Fibroblast of mammary gland (primary cell): ENCODE measurements at regions not wholly inside any gene's neighbourhood (a gene's known extent, or its start where the extent isn't known, plus 50 kb on each side); places are given as distances from the start of the nearest gene placed in this dataset.

ENCODE experiments used
- DNase-seq: peaks from one replicate; pipeline ENCODE4 v3.0.0-alpha.2; 2010; ENCODE audit warnings: low read depth
- H3K4me3 ChIP-seq: 2 replicates; pipeline ENCODE4 v1.5.1; 2011; ENCODE audit warnings: low read depth, mild to moderate bottlenecking, low read length, moderate library complexity; ENCODE audit not compliant: control insufficient read depth
- TF ChIP-seq, protein P1 (sequence below): conservative IDR thresholded peaks from 2 replicates; pipeline ENCODE4 v1.5.1; 2011; ENCODE audit warnings: low read depth, low read length, inconsistent platforms; ENCODE audit not compliant: control insufficient read depth, insufficient read depth

DNA sequence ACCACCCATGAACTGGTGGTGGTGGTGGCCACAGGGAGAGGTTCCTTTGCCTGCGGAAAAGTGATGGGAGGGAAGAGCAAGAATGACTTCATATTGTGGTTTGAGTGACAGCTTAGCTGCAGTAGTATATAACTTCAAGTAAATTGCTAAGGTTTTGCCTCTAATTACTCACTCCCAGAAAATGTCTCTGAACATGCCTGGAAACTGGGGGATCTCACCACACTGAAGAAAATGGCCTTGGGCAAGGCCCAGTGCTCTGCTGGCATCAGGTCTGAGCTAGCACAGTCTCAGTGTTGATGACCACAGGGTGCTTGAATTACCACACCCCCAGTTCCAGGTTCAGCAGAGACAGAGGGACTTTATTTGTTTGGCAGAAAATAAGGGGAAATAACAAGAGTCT, 2085.4 kb downstream of the ARAP2 start:
- peak; percentile 6 for DNase-seq
- TF ChIP-seq, protein P1, sequence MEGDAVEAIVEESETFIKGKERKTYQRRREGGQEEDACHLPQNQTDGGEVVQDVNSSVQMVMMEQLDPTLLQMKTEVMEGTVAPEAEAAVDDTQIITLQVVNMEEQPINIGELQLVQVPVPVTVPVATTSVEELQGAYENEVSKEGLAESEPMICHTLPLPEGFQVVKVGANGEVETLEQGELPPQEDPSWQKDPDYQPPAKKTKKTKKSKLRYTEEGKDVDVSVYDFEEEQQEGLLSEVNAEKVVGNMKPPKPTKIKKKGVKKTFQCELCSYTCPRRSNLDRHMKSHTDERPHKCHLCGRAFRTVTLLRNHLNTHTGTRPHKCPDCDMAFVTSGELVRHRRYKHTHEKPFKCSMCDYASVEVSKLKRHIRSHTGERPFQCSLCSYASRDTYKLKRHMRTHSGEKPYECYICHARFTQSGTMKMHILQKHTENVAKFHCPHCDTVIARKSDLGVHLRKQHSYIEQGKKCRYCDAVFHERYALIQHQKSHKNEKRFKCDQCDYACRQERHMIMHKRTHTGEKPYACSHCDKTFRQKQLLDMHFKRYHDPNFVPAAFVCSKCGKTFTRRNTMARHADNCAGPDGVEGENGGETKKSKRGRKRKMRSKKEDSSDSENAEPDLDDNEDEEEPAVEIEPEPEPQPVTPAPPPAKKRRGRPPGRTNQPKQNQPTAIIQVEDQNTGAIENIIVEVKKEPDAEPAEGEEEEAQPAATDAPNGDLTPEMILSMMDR, result no peak
- no peak overlapping the region for H3K4me3 ChIP-seq

DNA sequence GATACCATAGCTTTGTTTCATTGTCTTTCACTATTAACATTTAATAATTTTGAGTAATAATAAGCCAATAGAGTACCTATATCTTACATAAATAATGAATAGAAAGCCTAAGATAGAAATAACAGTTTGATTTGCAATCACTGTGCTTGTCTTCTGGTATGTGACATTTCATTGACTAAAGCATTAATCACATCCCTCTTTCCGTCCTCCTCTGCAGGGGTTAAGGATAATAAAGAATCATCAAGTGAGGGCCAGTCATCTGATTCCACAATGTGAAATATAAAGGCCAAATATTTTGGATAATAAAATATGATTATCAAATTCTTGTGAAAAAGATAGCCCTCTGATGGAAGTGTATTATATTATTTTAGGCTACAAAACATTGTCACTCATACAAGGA, 2073.4 kb downstream of the ARAP2 start:
- H3K4me3 ChIP-seq, result no peak overlapping the region
- DNase-seq, result peak; percentile 63
- TF ChIP-seq, protein P1, result no peak

DNA sequence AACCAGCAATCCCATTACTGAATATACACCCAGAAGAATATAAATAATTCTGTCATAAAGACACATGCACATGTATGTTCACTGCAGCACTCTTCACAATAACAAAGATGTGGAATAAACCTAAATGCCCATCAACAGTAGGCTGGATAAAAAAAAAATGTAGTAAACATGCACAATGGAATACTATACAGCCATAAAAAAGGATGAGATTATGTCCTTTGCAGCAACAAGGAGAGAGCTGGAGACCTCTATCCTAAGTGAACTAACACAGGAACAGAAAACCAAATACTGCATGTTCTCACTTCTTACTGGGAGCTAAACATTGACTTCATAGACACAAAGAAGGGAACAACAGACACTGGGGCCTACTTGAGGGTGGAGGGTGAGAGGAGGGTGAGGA, 2067.7 kb downstream of the ARAP2 start:
- TF ChIP-seq, protein P1, result no peak
- H3K4me3 ChIP-seq, result no peak overlapping the region
- DNase-seq, result no peak

DNA sequence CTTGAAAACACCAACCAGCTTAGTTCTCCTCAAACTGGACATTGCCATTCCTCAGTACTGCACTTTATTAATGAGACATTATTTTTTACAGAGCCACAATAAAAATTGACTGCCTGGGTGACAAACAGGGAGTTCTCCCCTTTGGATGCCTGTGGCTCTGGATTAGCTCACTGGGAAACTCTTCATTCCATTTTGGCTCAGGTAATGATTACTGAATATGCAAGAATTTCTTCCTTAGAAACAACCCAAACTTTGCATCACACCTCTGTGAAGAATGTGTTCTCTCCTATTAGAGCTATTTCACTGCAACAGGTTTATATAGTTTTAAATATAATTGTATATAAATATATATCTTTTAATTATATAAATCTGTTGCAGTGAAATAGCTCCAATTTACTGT, 2065.8 kb downstream of the ARAP2 start:
- H3K4me3 ChIP-seq, result no peak overlapping the region
- TF ChIP-seq, protein P1, result no peak
- DNase-seq, result no peak

DNA sequence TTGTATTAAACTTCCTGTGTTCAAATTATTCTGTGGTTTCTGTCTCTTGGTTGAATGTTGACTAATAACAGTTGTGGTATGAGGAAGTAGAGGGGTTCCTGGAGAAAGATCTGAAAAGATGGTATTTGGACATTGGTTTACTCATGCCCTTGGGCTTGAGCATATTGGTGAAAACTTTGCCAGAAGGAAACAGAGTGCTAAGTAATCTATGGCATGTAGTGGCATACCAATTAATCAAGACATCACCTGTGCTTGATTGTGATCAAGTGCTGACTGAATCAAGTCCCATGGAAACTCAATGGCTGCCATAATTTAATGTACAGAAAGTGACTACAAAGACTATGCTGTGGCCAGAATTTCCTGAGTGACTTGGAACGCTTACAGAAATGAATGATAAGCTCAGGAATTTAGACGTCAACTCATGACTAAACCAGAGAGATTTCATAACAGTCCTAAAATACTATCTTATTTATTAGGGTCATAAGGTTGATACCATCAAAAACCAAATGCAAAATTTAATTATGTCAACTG, 2062.9 kb downstream of the ARAP2 start:
- TF ChIP-seq, protein P1, result no peak
- H3K4me3 ChIP-seq, result no peak overlapping the region
- DNase-seq, result peak; percentile 95

DNA sequence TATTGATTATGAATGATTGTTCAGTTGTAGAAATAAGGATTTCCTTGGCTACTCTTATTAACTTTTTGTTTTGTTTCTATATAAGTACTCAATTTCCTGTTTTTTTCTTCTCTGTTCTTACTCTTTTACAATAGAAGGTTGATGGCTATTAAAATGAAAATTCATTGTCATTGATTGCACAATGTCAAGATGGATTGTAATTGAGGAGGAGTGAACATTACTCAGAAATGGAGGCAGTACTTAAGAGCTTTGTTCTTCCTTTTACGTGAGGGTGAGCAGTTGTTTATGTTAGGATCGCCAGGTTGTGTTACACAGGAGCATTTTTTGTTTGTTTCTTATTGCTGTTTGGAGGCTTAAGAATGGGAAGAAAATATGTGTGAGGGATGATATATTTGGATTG, 2062.4 kb downstream of the ARAP2 start:
- H3K4me3 ChIP-seq, result no peak overlapping the region
- peak; percentile 91 for DNase-seq
- TF ChIP-seq, protein P1, result no peak

DNA sequence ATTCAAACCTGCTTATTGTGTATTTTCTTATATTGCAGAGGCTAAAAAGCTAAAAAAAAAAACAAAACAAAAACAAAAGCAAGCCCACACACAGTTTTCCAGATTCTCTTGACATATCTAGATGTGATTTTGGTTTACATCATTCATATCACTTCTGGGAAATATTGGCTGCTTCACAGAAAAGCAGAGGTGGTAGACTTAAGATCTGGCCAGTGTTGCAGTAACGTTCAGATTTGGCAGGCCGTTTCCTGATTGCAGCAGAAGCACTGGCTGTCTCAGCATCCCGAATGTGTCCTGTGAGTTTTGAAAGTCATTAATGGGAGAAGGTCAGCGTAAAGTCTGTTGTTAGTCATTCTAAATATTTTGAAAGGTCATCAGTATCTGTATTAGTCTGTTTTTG, 2062.0 kb downstream of the ARAP2 start:
- DNase-seq, result peak; percentile 86
- no peak overlapping the region for H3K4me3 ChIP-seq
- TF ChIP-seq, protein P1, result no peak
